Ishikawa (cell line): ENCODE measurements at regions not wholly inside any gene's neighbourhood (a gene's known extent, or its start where the extent isn't known, plus 50 kb on each side); places are given as distances from the start of the nearest gene placed in this dataset.

ENCODE experiments used
- YY1 ChIP-seq: IDR thresholded peaks from 2 replicates; pipeline ENCODE4 v1.6.1; 2012; ENCODE audit warnings: low read depth
- ZBTB7A ChIP-seq: IDR thresholded peaks from 2 replicates; pipeline ENCODE4 v1.6.1; 2012; ENCODE audit warnings: low read depth
- TF ChIP-seq, protein P1 (sequence below): IDR thresholded peaks from 2 replicates; pipeline ENCODE4 v1.6.1; 2012

DNA sequence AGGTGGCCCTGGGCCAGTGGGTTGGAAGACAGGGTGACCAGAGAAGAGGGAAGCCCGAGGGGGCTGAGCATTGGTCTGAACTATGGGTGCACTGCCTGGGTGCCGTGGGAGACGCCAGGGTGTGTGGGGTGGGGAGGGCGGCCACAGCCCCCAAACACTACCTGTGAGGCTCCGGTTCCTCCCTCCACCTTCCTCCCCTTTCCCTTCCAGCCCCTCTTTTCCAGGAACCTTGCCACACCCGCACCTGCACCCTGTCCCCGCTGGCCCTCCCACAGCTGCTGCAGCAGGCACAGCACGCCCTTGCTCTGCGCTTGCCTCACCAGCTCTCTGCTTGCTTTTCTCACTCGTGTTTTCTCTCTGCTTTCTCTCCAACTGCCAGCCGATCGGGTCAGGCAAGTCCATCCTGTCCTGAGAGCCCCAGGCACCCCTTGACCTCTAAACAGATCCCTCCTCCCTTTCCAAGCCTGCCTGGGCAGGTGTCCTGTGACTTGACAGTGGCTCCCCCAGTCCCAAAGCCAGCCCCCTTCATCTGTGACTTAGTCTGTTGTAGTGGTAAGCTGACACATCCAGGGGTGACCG, 193.7 kb downstream of the MSX2 start:
- TF ChIP-seq, protein P1, sequence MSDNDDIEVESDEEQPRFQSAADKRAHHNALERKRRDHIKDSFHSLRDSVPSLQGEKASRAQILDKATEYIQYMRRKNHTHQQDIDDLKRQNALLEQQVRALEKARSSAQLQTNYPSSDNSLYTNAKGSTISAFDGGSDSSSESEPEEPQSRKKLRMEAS, result no peak
- TF ChIP-seq YY1 (no peak), ZBTB7A (no peak)
